Loucy (cell line): ENCODE measurements at regions not wholly inside any gene's neighbourhood (a gene's known extent, or its start where the extent isn't known, plus 50 kb on each side); places are given as distances from the start of the nearest gene placed in this dataset.

Experiments
- CTCF ChIP-seq: fragments of 200-600 bp; sonication (generic); conservative IDR thresholded peaks from 2 replicates; pipeline ENCODE4 v1.5.1; 2014; ENCODE audit warnings: mild to moderate bottlenecking, antibody characterized with exemption, low read length
- EZH2phosphoT487 ChIP-seq: fragments of 200-600 bp; IDR thresholded peaks from 2 replicates; pipeline ENCODE4 v1.6.1; 2018; ENCODE audit warnings: antibody characterized with exemption, mild to moderate bottlenecking, moderate library complexity, borderline replicate concordance

DNA sequence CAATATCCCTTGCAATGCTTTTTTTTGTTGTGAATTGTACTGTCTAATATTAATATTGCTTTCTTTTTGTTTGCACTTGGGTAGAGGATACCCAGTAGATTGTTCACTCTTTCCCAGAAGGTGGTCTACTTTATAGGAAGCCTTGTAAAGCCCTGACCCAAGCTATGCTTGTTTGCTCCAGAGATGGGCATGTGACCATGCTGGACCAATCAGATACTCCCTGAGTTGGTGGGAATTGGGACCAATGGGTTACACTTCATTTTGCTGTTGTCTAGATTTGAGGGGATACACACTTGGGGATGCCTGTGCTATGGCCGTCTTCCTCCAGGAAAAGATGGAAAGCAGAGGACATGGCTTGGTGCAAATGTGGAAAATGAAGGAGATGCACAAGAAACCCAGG is 314.3 kb downstream of the DYSF start:
- TF ChIP-seq CTCF (no peak), EZH2phosphoT487 (no peak)
